T-helper 1 cell treated with Interleukin-12 subunit alpha and Interleukin-12 subunit beta and Interleukin-4 antibody, amounts not matched to agents 30 ng/mL and 1 ng/mL, for 36 hours (primary cell): ENCODE measurements at regions not wholly inside any gene's neighbourhood (a gene's known extent, or its start where the extent isn't known, plus 50 kb on each side); places are given as distances from the start of the nearest gene placed in this dataset.

Experiments
- intact Hi-C: fragments of 100-400 bp; cut with micrococcal nuclease; formaldehyde crosslinking; loops from one replicate; pipeline ENCODE4 v1.15.1; 2024

GRCh38 chr20:39849171-39849570, 839.9 kb downstream of the MAFB start:
- intact Hi-C loops = no loop called here

- intact Hi-C loops = no loop called here
Measured at GRCh38 chr20:39839399-39840119, 849.5 kb downstream of the MAFB start.

- intact Hi-C loops = no loop called here
Measured at GRCh38 chr20:39837561-39837960, 851.5 kb downstream of the MAFB start.

GRCh38 chr20:39835130-39835842, 853.8 kb downstream of the MAFB start:
- intact Hi-C loops = no loop called here

- intact Hi-C loops = no loop called here
Measured at GRCh38 chr20:39830903-39831302, 858.1 kb downstream of the MAFB start.

- intact Hi-C loops = no loop called here
Measured at GRCh38 chr20:39829661-39830060, 859.4 kb downstream of the MAFB start.

GRCh38 chr20:39829256-39829655, 859.8 kb downstream of the MAFB start:
- intact Hi-C loops = no loop called here

- intact Hi-C loops = no loop called here
Measured at GRCh38 chr20:39825950-39826349, 863.1 kb downstream of the MAFB start.

GRCh38 chr20:39825524-39825923, 863.4 kb downstream of the DHX35 start:
- intact Hi-C loops = no loop called here

GRCh38 chr20:39823224-39823623, 861.1 kb downstream of the DHX35 start:
- intact Hi-C loops = no loop called here

- intact Hi-C loops = no loop called here
Measured at GRCh38 chr20:39822667-39823066, 860.5 kb downstream of the DHX35 start.

GRCh38 chr20:39813190-39813829, 851.2 kb downstream of the DHX35 start:
- intact Hi-C loops = no loop called here

GRCh38 chr20:39812116-39812515, 850.0 kb downstream of the DHX35 start:
- intact Hi-C loops = no loop called here

- intact Hi-C loops = no loop called here
Measured at GRCh38 chr20:39810309-39810708, 848.2 kb downstream of the DHX35 start.

GRCh38 chr20:39808613-39809012, 846.5 kb downstream of the DHX35 start:
- intact Hi-C loops = no loop called here

- intact Hi-C loops = no loop called here
Measured at GRCh38 chr20:39800548-39800947, 838.4 kb downstream of the DHX35 start.

- intact Hi-C loops = no loop called here
Measured at GRCh38 chr20:39800111-39800510, 838.0 kb downstream of the DHX35 start.

- intact Hi-C loops = no loop called here
Measured at GRCh38 chr20:39799366-39799965, 837.3 kb downstream of the DHX35 start.

GRCh38 chr20:39795401-39796272, 833.5 kb downstream of the DHX35 start:
- intact Hi-C loops = no loop called here

GRCh38 chr20:39792334-39792733, 830.2 kb downstream of the DHX35 start:
- intact Hi-C loops = no loop called here

- intact Hi-C loops = no loop called here
Measured at GRCh38 chr20:39789411-39789810, 827.3 kb downstream of the DHX35 start.
